Endothelial cell (in vitro differentiated cells): ENCODE measurements at regions not wholly inside any gene's neighbourhood (a gene's known extent, or its start where the extent isn't known, plus 50 kb on each side); places are given as distances from the start of the nearest gene placed in this dataset.
"Not testable (repeated sequence)": the region's sequence is repeated elsewhere in the genome, so short reads cannot be mapped to it uniquely, and the experiment has no call there.

Experiments used
- DNase-seq: peaks from one replicate; pipeline ENCODE4 v3.0.0; 2021; ENCODE audit warnings: low spot score
- H3K27ac Mint-ChIP-seq: one replicate; pipeline ENCODE4 v1.8.0; 2021; ENCODE audit warnings: mixed read lengths, inconsistent platforms; ENCODE audit not compliant: unreplicated experiment
- H3K27me3 Mint-ChIP-seq: one replicate; pipeline ENCODE4 v1.8.0; 2021; ENCODE audit warnings: mild to moderate bottlenecking, moderate library complexity, mixed read lengths, inconsistent platforms; ENCODE audit not compliant: unreplicated experiment
- H3K36me3 Mint-ChIP-seq: one replicate; pipeline ENCODE4 v1.8.0; 2021; ENCODE audit warnings: mild to moderate bottlenecking, low read depth, mixed read lengths, inconsistent platforms; ENCODE audit not compliant: unreplicated experiment
- H3K4me1 Mint-ChIP-seq: one replicate; pipeline ENCODE4 v1.8.0; 2021; ENCODE audit warnings: mild to moderate bottlenecking, mixed read lengths, inconsistent platforms; ENCODE audit not compliant: unreplicated experiment
- H3K4me3 Mint-ChIP-seq: one replicate; pipeline ENCODE4 v1.8.0; 2021; ENCODE audit warnings: mild to moderate bottlenecking, mixed read lengths, inconsistent platforms; ENCODE audit not compliant: unreplicated experiment
- H3K9me3 Mint-ChIP-seq: one replicate; pipeline ENCODE4 v1.8.0; 2021; ENCODE audit warnings: mixed read lengths, inconsistent platforms; ENCODE audit not compliant: unreplicated experiment
- TF ChIP-seq, protein P1 (sequence below): fragments of 200-600 bp; sonication (generic); IDR thresholded peaks from one replicate; pipeline ENCODE4 v1.5.0; 2021; ENCODE audit warnings: antibody characterized with exemption; ENCODE audit not compliant: unreplicated experiment

DNA sequence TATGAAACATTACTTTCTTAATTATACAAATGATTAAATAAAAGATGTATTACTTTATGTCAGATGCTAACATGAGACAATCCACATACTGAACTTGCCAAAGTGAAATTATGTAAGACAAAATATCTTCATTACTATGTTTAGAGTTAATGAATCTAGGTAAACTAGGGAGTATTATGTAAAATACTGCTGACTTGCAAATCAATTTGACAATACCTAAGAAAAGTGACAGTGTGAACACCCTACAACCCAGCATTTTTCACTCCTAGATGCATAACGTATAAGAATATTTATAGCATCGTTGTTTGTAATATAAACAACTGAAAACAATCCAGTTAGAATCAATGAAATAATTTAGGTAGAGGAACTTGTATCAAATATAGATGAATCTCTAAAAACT, 546.3 kb downstream of the MAGEB5 start:
- DNase-seq = no peak
- Mint-ChIP-seq H3K4me3 (no peak overlapping the region), H3K4me1 (no peaks in the 10 kb centered on the region), H3K36me3 (no peaks in the 10 kb centered on the region), H3K9me3 (no peaks in the 10 kb centered on the region), H3K27me3 (no peaks in the 10 kb centered on the region), H3K27ac (no peak overlapping the region)
- TF ChIP-seq, protein P1, sequence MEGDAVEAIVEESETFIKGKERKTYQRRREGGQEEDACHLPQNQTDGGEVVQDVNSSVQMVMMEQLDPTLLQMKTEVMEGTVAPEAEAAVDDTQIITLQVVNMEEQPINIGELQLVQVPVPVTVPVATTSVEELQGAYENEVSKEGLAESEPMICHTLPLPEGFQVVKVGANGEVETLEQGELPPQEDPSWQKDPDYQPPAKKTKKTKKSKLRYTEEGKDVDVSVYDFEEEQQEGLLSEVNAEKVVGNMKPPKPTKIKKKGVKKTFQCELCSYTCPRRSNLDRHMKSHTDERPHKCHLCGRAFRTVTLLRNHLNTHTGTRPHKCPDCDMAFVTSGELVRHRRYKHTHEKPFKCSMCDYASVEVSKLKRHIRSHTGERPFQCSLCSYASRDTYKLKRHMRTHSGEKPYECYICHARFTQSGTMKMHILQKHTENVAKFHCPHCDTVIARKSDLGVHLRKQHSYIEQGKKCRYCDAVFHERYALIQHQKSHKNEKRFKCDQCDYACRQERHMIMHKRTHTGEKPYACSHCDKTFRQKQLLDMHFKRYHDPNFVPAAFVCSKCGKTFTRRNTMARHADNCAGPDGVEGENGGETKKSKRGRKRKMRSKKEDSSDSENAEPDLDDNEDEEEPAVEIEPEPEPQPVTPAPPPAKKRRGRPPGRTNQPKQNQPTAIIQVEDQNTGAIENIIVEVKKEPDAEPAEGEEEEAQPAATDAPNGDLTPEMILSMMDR = no peak

DNA sequence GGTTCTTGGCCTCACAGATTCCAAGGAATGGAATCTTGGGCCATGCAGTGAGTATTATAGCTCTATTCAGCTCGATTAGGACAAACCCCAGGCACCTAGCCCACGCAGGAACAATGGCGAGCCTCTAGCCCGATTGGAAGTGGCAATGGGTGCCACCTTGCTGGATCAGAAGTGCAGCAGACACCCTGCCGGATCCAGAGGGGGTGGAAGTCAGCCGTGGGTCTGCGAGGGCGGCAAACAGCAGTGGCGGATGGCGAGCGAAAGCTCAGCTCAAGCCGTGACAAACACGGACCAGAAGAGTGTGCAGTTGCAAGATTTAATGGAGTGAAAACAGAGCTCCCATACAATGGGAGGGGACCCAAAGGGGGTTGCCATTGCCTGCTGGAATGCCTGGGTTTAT, 539.8 kb downstream of the MAGEB5 start:
- not testable (repeated sequence) for H3K9me3 Mint-ChIP-seq, H3K4me1 Mint-ChIP-seq, DNase-seq, H3K4me3 Mint-ChIP-seq, H3K27ac Mint-ChIP-seq, H3K36me3 Mint-ChIP-seq, H3K27me3 Mint-ChIP-seq

DNA sequence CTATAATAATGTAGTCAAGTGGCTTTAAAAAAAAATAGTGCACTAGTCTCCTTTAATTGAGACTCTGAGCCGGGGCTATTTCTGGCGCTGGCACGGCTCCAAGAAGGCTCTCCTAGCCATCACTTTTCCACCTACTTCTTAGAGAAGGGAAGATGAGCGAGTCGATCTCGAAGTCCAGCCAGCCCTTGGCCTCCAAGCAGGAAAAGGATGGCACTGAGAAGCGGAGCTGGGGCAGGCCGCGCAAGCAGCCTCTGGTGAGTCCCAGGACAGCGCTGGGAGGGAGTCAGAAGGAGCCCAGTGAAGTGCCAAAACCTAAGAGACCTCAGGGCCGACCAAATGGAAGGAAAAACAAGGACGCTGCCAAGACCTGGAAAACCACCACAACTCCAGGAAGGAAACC, 531.9 kb downstream of the MAGEB5 start:
- Mint-ChIP-seq H3K9me3 (no peaks in the 10 kb centered on the region), H3K27ac (no peak overlapping the region), H3K36me3 (no peaks in the 10 kb centered on the region), H3K4me1 (no peaks in the 10 kb centered on the region), H3K4me3 (no peak overlapping the region), H3K27me3 (no peaks in the 10 kb centered on the region)
- TF ChIP-seq, protein P1 = no peak
- DNase-seq = no peak

DNA sequence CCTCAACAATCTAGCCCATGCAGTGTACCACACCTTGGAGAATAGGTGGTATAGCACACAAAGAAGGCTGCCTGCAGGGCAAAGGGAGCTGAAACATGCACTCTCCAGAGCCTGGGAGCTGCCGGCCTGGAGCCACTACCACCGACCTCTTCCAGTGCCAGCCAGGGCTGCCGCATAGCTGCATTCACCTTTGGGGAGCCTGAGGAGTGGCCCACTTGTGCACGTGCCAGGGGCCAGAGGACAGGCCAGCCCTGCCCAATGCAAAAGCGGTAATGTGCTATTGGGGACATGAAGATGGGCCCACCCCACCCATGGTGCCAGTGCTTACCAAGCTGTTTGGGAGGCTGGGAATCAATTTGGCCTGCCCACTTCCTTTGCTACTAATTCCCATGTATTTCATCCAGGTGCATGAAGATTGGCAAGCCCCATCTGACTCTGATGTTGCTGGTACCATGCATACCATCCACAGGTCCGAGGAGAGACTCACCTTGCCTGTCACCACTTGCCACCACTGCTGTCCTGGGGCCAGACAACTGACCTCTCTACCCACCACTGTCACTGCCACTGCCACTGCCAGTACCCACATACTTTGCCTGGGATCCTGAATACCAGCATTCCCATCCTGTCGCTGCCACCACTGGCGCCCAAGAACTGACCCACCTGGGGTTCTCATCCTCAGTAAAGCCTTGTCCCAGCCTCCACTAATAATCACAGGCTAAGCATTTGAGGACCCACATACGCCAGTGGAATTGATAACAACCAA, 506.9 kb downstream of the MAGEB5 start:
- H3K9me3 Mint-ChIP-seq = no peaks in the 10 kb centered on the region
- no peak overlapping the region for H3K4me3 Mint-ChIP-seq
- H3K27me3 Mint-ChIP-seq = peaks cover 3% of the 10 kb centered on the region
- no peaks in the 10 kb centered on the region for H3K4me1 Mint-ChIP-seq
- H3K36me3 Mint-ChIP-seq = no peaks in the 10 kb centered on the region
- H3K27ac Mint-ChIP-seq = no peak overlapping the region
- TF ChIP-seq, protein P1 = no peak
- no peak for DNase-seq

DNA sequence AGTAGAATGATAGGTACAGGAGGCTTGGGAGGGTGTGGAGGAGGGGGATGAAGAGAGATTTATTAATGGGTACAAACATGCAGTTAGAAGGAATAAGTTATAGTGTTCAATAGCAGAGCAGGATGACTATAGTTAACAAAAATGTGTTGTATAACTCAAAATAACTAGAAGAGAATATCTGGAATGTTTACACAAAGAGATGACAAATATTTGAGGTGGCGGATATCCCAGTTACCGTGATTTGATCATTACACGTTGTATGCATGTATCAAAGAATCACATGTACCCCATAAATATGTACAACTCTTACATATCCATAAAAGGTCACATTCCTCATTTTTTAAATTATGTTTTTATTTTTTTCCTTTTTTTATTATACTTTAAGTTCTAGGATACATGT, 456.6 kb downstream of the MAGEB5 start:
- H3K27ac Mint-ChIP-seq = no peak overlapping the region
- H3K9me3 Mint-ChIP-seq = no peaks in the 10 kb centered on the region

More for the DNA sequence above, 456.6 kb downstream of the MAGEB5 start:
- Mint-ChIP-seq H3K36me3 (no peaks in the 10 kb centered on the region), H3K4me3 (no peak overlapping the region), H3K4me1 (no peaks in the 10 kb centered on the region), H3K27me3 (no peaks in the 10 kb centered on the region)
- TF ChIP-seq, protein P1 = no peak
- no peak for DNase-seq
